HG02970 (cell line): ENCODE measurements at regions not wholly inside any gene's neighbourhood (a gene's known extent, or its start where the extent isn't known, plus 50 kb on each side); places are given as distances from the start of the nearest gene placed in this dataset.
"Not testable (repeated sequence)": the region's sequence is repeated elsewhere in the genome, so short reads cannot be mapped to it uniquely, and the experiment has no call there.

Experiments used
- ATAC-seq: cut with Tn5 transposase; IDR thresholded peaks from one replicate; pipeline ENCODE4 v1.9.1; 2021; ENCODE audit warnings: mild to moderate bottlenecking, moderate library complexity, moderate number of reproducible peaks; ENCODE audit not compliant: unreplicated experiment, low FRiP score

GRCh38 chr7:97234494-97234893 lies 117.0 kb downstream of the SDHAF3 start:
- ATAC-seq, result not testable (repeated sequence)

GRCh38 chr7:97246317-97246716 lies 128.8 kb downstream of the SDHAF3 start:
- ATAC-seq, result no peak

- ATAC-seq, result not testable (repeated sequence)
These were observed 140.7 kb downstream of the SDHAF3 start for GRCh38 chr7:97258187-97258586.

GRCh38 chr7:97269741-97270140 lies 152.2 kb downstream of the SDHAF3 start:
- ATAC-seq, result no peak

- ATAC-seq, result no peak
These were observed 152.8 kb downstream of the SDHAF3 start for GRCh38 chr7:97270280-97270679.

- ATAC-seq, result no peak
These were observed 154.1 kb downstream of the SDHAF3 start for GRCh38 chr7:97271619-97272018.

- ATAC-seq, result peak; percentile 77
These were observed 154.9 kb downstream of the SDHAF3 start for GRCh38 chr7:97272237-97272975.

GRCh38 chr7:97275475-97275874 lies 158.0 kb downstream of the SDHAF3 start:
- ATAC-seq, result no peak

- no peak for ATAC-seq
These were observed 163.5 kb downstream of the SDHAF3 start for GRCh38 chr7:97280950-97281349.

- ATAC-seq, result no peak
These were observed 167.8 kb downstream of the SDHAF3 start for GRCh38 chr7:97285348-97285747.

- ATAC-seq, result no peak
These were observed 175.5 kb downstream of the SDHAF3 start for GRCh38 chr7:97293031-97293430.

- no peak for ATAC-seq
These were observed 181.1 kb downstream of the SDHAF3 start for GRCh38 chr7:97298561-97298960.

GRCh38 chr7:97305589-97305988 lies 188.1 kb downstream of the SDHAF3 start:
- ATAC-seq, result no peak

- ATAC-seq, result no peak
These were observed 190.1 kb downstream of the SDHAF3 start for GRCh38 chr7:97307521-97308108.

- ATAC-seq, result no peak
These were observed 196.4 kb downstream of the SDHAF3 start for GRCh38 chr7:97313900-97314299.

GRCh38 chr7:97317575-97317974 lies 200.1 kb downstream of the SDHAF3 start:
- ATAC-seq, result no peak

GRCh38 chr7:97329871-97330270 lies 212.4 kb downstream of the SDHAF3 start:
- not testable (repeated sequence) for ATAC-seq

GRCh38 chr7:97337849-97338248 lies 220.4 kb downstream of the SDHAF3 start:
- no peak for ATAC-seq

GRCh38 chr7:97342512-97342911 lies 225.0 kb downstream of the SDHAF3 start:
- no peak for ATAC-seq

- no peak for ATAC-seq
These were observed 228.9 kb downstream of the SDHAF3 start for GRCh38 chr7:97346349-97346748.

- ATAC-seq, result no peak
These were observed 234.0 kb downstream of the SDHAF3 start for GRCh38 chr7:97351488-97351887.

GRCh38 chr7:97357459-97357858 lies 240.0 kb downstream of the SDHAF3 start:
- ATAC-seq, result no peak
